ENCODE measurements at regions not wholly inside any gene's neighbourhood (a gene's known extent, or its start where the extent isn't known, plus 50 kb on each side); places are given as distances from the start of the nearest gene placed in this dataset.
"Not testable (repeated sequence)": the region's sequence is repeated elsewhere in the genome, so short reads cannot be mapped to it uniquely, and the experiment has no call there.

GRCh38 chr21:9035225-9035624 is 1486.2 kb upstream of the TPTE start:
- H3K4me3 ChIP-seq (ENCODE audit: extremely low read depth in 1 of 4, insufficient read depth in 2 of 4, low read depth in 3 of 4, low read length in 4 of 4); H2BK15ac ChIP-seq (ENCODE audit: low read length); DNase-seq (ENCODE audit: low read depth in 1 of 2, low spot score in 2 of 2); H2BK120ac ChIP-seq (replicated peaks; ENCODE audit: low read depth, low read length); H3K4me1 ChIP-seq (replicated peaks in 1 of 4; ENCODE audit: control insufficient read depth in 3 of 4, insufficient read depth in 4 of 4, low read length in 3 of 4); H3K4me2 ChIP-seq (ENCODE audit: insufficient read depth in 1 of 2, low read depth in 2 of 2, low read length in 2 of 2); H2AFZ ChIP-seq (ENCODE audit: low read length); H3K9ac ChIP-seq (replicated peaks in 1 of 4; ENCODE audit: extremely low read depth in 1 of 4, low read depth in 3 of 4, low read length in 3 of 4); H3K56ac ChIP-seq (replicated peaks; ENCODE audit: insufficient read length, low read depth, low read length); H4K20me1 ChIP-seq (replicated peaks in 1 of 2; ENCODE audit: control insufficient read depth in 1 of 2, insufficient read depth in 2 of 2, low read length in 2 of 2); H3K27me3 ChIP-seq (replicated peaks in 1 of 4; ENCODE audit: control insufficient read depth in 3 of 4, extremely low read depth in 1 of 4, insufficient read depth in 3 of 4, low read length in 3 of 4); H3K14ac ChIP-seq (ENCODE audit: insufficient read length); H2AK5ac ChIP-seq (ENCODE audit: low read depth, low read length); FAIRE-seq; H2BK20ac ChIP-seq (ENCODE audit: low read length); H3K27ac ChIP-seq (ENCODE audit: low read depth, low read length); H3K23me2 ChIP-seq (ENCODE audit: low read depth, low read length); H3K79me2 ChIP-seq (ENCODE audit: control insufficient read depth in 1 of 2, insufficient read depth in 2 of 2, low read length in 2 of 2); POLR2A ChIA-PET (ENCODE audit: partially characterized antibody); CTCF ChIA-PET (ENCODE audit: partially characterized antibody); H3K23ac ChIP-seq (ENCODE audit: insufficient read length); H3K36me3 ChIP-seq (ENCODE audit: control insufficient read depth in 2 of 4, insufficient read depth in 4 of 4, low read length in 3 of 4); H2BK12ac ChIP-seq (ENCODE audit: low read depth, low read length); H3K4ac ChIP-seq (replicated peaks; ENCODE audit: insufficient read length, low read depth, low read length); H3K79me1 ChIP-seq (ENCODE audit: low read depth, low read length); H4K91ac ChIP-seq (replicated peaks; ENCODE audit: insufficient read length, low read length); H4K5ac ChIP-seq (ENCODE audit: insufficient read length, low read depth, low read length); H3K18ac ChIP-seq (ENCODE audit: extremely low read depth, low read length); H2BK5ac ChIP-seq (ENCODE audit: low read depth, low read length); H4K8ac ChIP-seq (ENCODE audit: extremely low read depth, insufficient read depth, low read length): not testable (repeated sequence)
- H3K9me3 ChIP-seq (ENCODE audit: insufficient read depth in 2 of 2, low read depth in 1 of 2, low read length in 1 of 2) = peaks cover 11 to 70% of the 10 kb centered on the region in 2 experiments; a peak in 3 of 4 replicates
- WGBS, 2 experiments (ENCODE audit: extremely low coverage in 1 of 2, insufficient coverage in 1 of 2, insufficient read length in 1 of 2, insufficient replicate concordance in 2 of 2, low coverage in 1 of 2, low lambda C conversion rate in 2 of 2, missing lambda C conversion rate in 1 of 2) = 86% methylated on average over 1 of the region's 1 CpG; no CpG with 5 or more reads in 1 of the 2 experiments

- H3K4me2 ChIP-seq (ENCODE audit: insufficient read depth in 1 of 2, low read depth in 2 of 2, low read length in 2 of 2); H3K56ac ChIP-seq (replicated peaks; ENCODE audit: insufficient read length, low read depth, low read length); H2AK5ac ChIP-seq (ENCODE audit: low read depth, low read length); FAIRE-seq; H2BK15ac ChIP-seq (ENCODE audit: low read length); DNase-seq (ENCODE audit: low read depth in 1 of 2, low spot score in 2 of 2); H4K91ac ChIP-seq (replicated peaks; ENCODE audit: insufficient read length, low read length); H3K23ac ChIP-seq (ENCODE audit: insufficient read length); H3K18ac ChIP-seq (ENCODE audit: extremely low read depth, low read length); H3K36me3 ChIP-seq (ENCODE audit: control insufficient read depth in 2 of 4, insufficient read depth in 4 of 4, low read length in 3 of 4); H3K27me3 ChIP-seq (replicated peaks in 1 of 4; ENCODE audit: control insufficient read depth in 3 of 4, extremely low read depth in 1 of 4, insufficient read depth in 3 of 4, low read length in 3 of 4); H2AFZ ChIP-seq (ENCODE audit: low read length); H3K9ac ChIP-seq (replicated peaks in 1 of 4; ENCODE audit: extremely low read depth in 1 of 4, low read depth in 3 of 4, low read length in 3 of 4); H2BK20ac ChIP-seq (ENCODE audit: low read length); H3K79me1 ChIP-seq (ENCODE audit: low read depth, low read length); H4K5ac ChIP-seq (ENCODE audit: insufficient read length, low read depth, low read length); H4K20me1 ChIP-seq (replicated peaks in 1 of 2; ENCODE audit: control insufficient read depth in 1 of 2, insufficient read depth in 2 of 2, low read length in 2 of 2); H3K27ac ChIP-seq (ENCODE audit: low read depth, low read length); H3K4me1 ChIP-seq (replicated peaks in 1 of 4; ENCODE audit: control insufficient read depth in 3 of 4, insufficient read depth in 4 of 4, low read length in 3 of 4); H2BK5ac ChIP-seq (ENCODE audit: low read depth, low read length); H3K79me2 ChIP-seq (ENCODE audit: control insufficient read depth in 1 of 2, insufficient read depth in 2 of 2, low read length in 2 of 2); CTCF ChIA-PET (ENCODE audit: partially characterized antibody); H3K23me2 ChIP-seq (ENCODE audit: low read depth, low read length); H3K14ac ChIP-seq (ENCODE audit: insufficient read length); POLR2A ChIA-PET (ENCODE audit: partially characterized antibody); H4K8ac ChIP-seq (ENCODE audit: extremely low read depth, insufficient read depth, low read length); H2BK12ac ChIP-seq (ENCODE audit: low read depth, low read length); H3K4ac ChIP-seq (replicated peaks; ENCODE audit: insufficient read length, low read depth, low read length); H2BK120ac ChIP-seq (replicated peaks; ENCODE audit: low read depth, low read length); H3K4me3 ChIP-seq (ENCODE audit: extremely low read depth in 1 of 4, insufficient read depth in 2 of 4, low read depth in 3 of 4, low read length in 4 of 4): not testable (repeated sequence)
- no CpG with 5 or more reads among the region's 2 CpGs for WGBS, 2 experiments (ENCODE audit: extremely low coverage in 1 of 2, insufficient coverage in 1 of 2, insufficient read length in 1 of 2, insufficient replicate concordance in 2 of 2, low coverage in 1 of 2, low lambda C conversion rate in 2 of 2, missing lambda C conversion rate in 1 of 2)
- H3K9me3 ChIP-seq (ENCODE audit: insufficient read depth in 2 of 2, low read depth in 1 of 2, low read length in 1 of 2) = peaks cover 11 to 71% of the 10 kb centered on the region in 2 experiments; a peak in 3 of 4 replicates
Measured at GRCh38 chr21:9035970-9036369, 1485.4 kb upstream of the TPTE start.

Measured in H1 (cell line).